ENCODE measurements at regions not wholly inside any gene's neighbourhood (a gene's known extent, or its start where the extent isn't known, plus 50 kb on each side); places are given as distances from the start of the nearest gene placed in this dataset.

DNA sequence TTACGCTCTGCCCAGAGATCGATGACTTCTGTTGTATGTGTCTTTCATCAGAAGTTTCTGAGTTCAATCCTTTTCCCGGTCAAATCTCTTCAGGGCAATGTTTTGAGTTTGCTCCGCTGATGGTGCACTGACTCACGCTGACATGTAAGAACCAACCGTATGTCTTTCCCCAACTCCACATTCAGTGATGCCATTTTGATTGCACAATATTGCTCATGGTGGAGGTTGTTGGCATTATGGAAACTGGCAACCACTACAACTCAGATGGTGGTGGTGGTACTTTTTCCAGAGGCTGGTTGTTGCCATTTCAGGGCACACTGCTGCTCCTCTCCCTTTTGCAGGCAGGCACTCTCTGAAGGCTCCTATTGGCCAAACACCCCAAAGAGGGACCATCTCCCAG lies 751.5 kb downstream of the DCDC2C start:
- no peak for DNase-seq (ENCODE audit: low spot score in 2 of 2)
- intact Hi-C loops (cut with DNase I; ENCODE audit: low total_unique reads): no loop called here
- no peak overlapping the region for H3K4me3 ChIP-seq (ENCODE audit: low read depth, poor library complexity, severe bottlenecking)
- 94 to 95% methylated on average over 6 of the region's 6 CpGs for WGBS, 2 donors
- TF ChIP-seq POLR2A (IDR thresholded peaks at IDR 0.05): no peak
- TF ChIP-seq, protein P1, sequence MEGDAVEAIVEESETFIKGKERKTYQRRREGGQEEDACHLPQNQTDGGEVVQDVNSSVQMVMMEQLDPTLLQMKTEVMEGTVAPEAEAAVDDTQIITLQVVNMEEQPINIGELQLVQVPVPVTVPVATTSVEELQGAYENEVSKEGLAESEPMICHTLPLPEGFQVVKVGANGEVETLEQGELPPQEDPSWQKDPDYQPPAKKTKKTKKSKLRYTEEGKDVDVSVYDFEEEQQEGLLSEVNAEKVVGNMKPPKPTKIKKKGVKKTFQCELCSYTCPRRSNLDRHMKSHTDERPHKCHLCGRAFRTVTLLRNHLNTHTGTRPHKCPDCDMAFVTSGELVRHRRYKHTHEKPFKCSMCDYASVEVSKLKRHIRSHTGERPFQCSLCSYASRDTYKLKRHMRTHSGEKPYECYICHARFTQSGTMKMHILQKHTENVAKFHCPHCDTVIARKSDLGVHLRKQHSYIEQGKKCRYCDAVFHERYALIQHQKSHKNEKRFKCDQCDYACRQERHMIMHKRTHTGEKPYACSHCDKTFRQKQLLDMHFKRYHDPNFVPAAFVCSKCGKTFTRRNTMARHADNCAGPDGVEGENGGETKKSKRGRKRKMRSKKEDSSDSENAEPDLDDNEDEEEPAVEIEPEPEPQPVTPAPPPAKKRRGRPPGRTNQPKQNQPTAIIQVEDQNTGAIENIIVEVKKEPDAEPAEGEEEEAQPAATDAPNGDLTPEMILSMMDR (IDR thresholded peaks at IDR 0.05): no peak

DNA sequence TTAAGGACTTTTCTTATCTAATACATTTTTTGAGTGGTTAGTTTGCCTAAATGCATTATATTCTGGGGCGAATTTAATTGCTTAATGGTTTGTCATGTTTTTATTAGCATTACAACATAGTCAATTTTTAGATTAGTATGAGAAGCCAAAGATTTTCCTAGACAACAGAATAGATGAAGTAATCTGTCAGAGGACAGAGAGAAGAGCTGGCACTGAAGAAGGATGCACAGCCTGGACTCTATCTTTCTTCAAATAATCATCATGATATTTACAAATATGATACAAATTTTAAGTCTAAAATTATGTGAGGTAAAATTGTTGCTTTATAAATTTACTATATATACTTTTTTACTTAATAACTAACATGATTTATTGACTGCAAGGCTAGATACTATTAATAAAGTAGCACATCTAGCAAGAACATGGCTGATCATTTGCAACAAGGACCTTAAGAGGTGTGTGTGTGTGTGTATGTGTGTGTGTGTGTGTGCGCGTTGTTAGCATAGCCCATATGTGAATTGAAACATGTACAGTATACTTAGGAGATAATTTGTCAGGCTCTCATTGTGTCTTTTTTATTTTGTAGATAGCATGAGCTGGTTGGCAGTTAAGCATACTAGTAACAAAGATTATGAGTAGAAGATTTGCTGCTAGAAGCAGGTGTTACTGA lies 752.2 kb downstream of the DCDC2C start:
- DNase-seq (ENCODE audit: low spot score in 2 of 2): no peak
- 78 to 83% methylated on average over 3 of the region's 3 CpGs for WGBS, 2 donors
- intact Hi-C loops (cut with DNase I; ENCODE audit: low total_unique reads): no loop called here
- H3K4me3 ChIP-seq (ENCODE audit: low read depth, poor library complexity, severe bottlenecking): no peak overlapping the region
- TF ChIP-seq, protein P1 (IDR thresholded peaks at IDR 0.05): no peak
- no peak for TF ChIP-seq POLR2A (IDR thresholded peaks at IDR 0.05)

DNA sequence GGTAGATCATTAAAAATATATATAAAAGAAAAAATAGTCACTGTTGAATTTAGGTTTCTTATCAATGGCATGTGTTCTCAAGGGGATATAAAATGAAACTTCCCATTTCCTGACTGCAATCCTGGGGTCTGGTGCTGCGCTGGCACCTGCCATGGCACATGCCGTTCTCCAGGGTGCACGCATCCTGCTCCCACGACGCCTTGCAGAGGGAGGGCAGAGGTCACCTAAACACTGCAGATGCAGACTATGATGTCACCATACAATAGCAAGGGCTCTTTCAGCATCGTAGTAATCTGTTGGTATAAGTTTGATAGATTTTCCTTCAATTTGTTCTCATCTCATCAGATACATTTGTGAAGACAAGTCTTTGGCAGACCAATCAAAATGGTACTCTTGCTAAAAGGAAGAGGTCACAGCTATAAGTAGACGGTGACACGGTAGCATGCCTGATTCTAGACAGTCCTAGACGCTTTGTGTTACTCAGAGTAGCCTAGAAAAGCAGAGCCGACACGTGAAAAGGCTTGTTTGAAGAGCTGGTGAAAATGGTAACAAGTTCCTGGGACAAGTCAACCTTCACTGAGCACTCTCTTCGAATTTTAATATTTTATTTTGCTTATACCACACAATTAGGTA lies 761.4 kb downstream of the DCDC2C start:
- intact Hi-C loops (cut with DNase I; ENCODE audit: low total_unique reads): no loop called here
- TF ChIP-seq POLR2A (IDR thresholded peaks at IDR 0.05): no peak
- TF ChIP-seq, protein P1 (IDR thresholded peaks at IDR 0.05): no peak
- 83 to 84% methylated on average over 12 of the region's 12 CpGs for WGBS, 2 donors
- H3K4me3 ChIP-seq (ENCODE audit: low read depth, poor library complexity, severe bottlenecking): no peak overlapping the region
- DNase-seq (ENCODE audit: low spot score in 2 of 2): no peak

DNA sequence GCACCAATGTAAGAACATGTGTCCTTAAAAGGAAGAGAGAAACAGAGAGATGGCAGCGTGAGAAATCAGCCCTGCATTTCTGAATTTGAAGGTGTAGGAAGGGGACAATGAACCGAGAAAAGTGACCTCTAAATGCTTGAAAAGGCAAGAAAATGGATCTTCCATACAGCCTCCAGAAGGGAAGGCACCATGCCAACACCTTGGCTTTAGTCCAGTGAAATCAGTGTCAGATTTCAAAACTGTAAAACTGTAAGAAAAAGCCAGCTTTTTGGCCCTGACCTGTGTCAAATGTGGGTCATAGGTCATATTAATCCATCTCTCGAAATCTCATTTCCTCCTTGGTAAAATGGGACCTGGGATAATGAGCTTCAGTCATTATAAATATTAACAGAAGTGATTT lies 762.3 kb downstream of the DCDC2C start:
- intact Hi-C loops (cut with DNase I; ENCODE audit: low total_unique reads): no loop called here
- 59 to 62% methylated on average over 3 of the region's 3 CpGs for WGBS, 2 donors
- TF ChIP-seq, protein P1 (IDR thresholded peaks at IDR 0.05): no peak
- no peak for TF ChIP-seq POLR2A (IDR thresholded peaks at IDR 0.05)
- no peak for DNase-seq (ENCODE audit: low spot score in 2 of 2)
- H3K4me3 ChIP-seq (ENCODE audit: low read depth, poor library complexity, severe bottlenecking): no peak overlapping the region

DNA sequence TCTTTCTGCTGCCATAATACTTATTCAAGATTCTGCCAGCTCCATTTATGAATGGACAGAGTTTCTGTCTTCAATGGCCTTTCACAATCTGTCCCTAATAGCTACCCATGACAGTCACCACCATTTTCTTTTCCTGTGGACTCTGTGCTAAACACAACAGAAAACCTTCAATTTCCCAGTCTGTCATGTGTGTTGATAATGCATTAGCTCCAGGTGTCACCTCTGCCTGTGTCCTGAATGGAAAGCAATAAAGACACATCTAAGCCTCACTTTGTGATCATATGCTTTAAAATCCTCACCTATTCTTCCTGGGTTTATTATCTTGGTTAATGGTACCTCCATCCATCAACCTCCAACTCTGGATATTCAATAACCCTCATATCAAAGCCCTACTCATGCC lies 772.2 kb downstream of the DCDC2C start:
- H3K4me3 ChIP-seq (ENCODE audit: low read depth, poor library complexity, severe bottlenecking): no peak overlapping the region
- TF ChIP-seq, protein P1 (IDR thresholded peaks at IDR 0.05): no peak
- no peak for TF ChIP-seq POLR2A (IDR thresholded peaks at IDR 0.05)
- no peak for DNase-seq (ENCODE audit: low spot score in 2 of 2)
- intact Hi-C loops (cut with DNase I; ENCODE audit: low total_unique reads): no loop called here

DNA sequence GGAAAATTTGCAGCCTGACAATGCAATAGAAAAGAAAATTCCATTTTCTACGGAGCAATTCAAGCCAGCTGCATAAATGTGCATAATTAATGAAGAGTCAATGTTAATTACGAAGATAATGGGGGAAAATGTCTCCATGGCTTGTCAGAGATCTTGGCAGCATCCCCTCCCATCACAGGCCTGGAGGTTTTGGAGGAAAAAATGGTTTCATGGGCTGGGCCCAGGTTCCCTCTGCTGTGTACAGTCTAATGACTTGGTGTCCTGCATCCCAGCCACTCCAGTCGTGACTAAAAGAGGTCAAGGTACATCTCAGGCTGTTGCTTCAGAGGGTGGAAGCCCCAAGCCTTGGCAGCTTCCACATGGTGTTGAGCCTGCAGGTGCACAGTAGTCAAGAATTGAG lies 779.7 kb downstream of the DCDC2C start:
- WGBS, 2 donors: 55 to 59% methylated on average over 3 of the region's 3 CpGs
- H3K4me3 ChIP-seq (ENCODE audit: low read depth, poor library complexity, severe bottlenecking): no peak overlapping the region
- intact Hi-C loops (cut with DNase I; ENCODE audit: low total_unique reads): no loop called here
- no peak for TF ChIP-seq POLR2A (IDR thresholded peaks at IDR 0.05)
- TF ChIP-seq, protein P1 (IDR thresholded peaks at IDR 0.05): no peak
- no peak for DNase-seq (ENCODE audit: low spot score in 2 of 2)

Measured in lower leg skin (tissue), 4 donors.